H1 (cell line): ENCODE measurements at regions not wholly inside any gene's neighbourhood (a gene's known extent, or its start where the extent isn't known, plus 50 kb on each side); places are given as distances from the start of the nearest gene placed in this dataset.

Experiments used
- BACH1 ChIP-seq: IDR thresholded peaks from 2 replicates; pipeline ENCODE4 v1.6.1; 2012; ENCODE audit warnings: low read length, improper control_type of control experiment
- E2F6 ChIP-seq: IDR thresholded peaks from 2 replicates; pipeline ENCODE4 v1.6.1; 2012; ENCODE audit warnings: inconsistent platforms
- NANOG ChIP-seq: IDR thresholded peaks from 2 replicates; pipeline ENCODE4 v1.6.1; 2011; ENCODE audit warnings: low read length, low read depth, mild to moderate bottlenecking, inconsistent platforms; ENCODE audit not compliant: insufficient read depth, poor library complexity, severe bottlenecking
- POLR2A ChIP-seq, 2 experiments: IDR thresholded peaks; 1 replicate in 1 of 2; 2 replicates in 1 of 2; pipeline ENCODE4 v1.6.1; 2011; ENCODE audit warnings: low read depth in 2 of 2, low read length in 2 of 2, mild to moderate bottlenecking in 2 of 2; ENCODE audit errors: control extremely low read depth in 1 of 2
- SP1 ChIP-seq: IDR thresholded peaks from 2 replicates; pipeline ENCODE4 v1.6.1; 2011; ENCODE audit warnings: low read depth, low read length
- TCF12 ChIP-seq: IDR thresholded peaks from 2 replicates; pipeline ENCODE4 v1.6.1; 2011; ENCODE audit warnings: low read depth, mild to moderate bottlenecking, low read length
- USF2 ChIP-seq: IDR thresholded peaks from 2 replicates; pipeline ENCODE4 v1.6.1; 2011; ENCODE audit warnings: low read length, improper control_type of control experiment

- no peak for TF ChIP-seq USF2
- no peak for TF ChIP-seq TCF12
- no peak for TF ChIP-seq BACH1
- no peak for TF ChIP-seq POLR2A (IDR thresholded peaks at IDR 0.05; ENCODE audit: control extremely low read depth in 1 of 2, low read depth in 2 of 2, low read length in 2 of 2)
- TF ChIP-seq NANOG, result no peak
- no peak for TF ChIP-seq SP1
- no peak for TF ChIP-seq E2F6
- TF ChIP-seq, all 59 proteins: peak for 0
Observed at GRCh38 chr5:60487476-60487875, 212.5 kb downstream of the DEPDC1B start (continued).
